OCI-LY1 (cell line): ENCODE measurements at regions not wholly inside any gene's neighbourhood (a gene's known extent, or its start where the extent isn't known, plus 50 kb on each side); places are given as distances from the start of the nearest gene placed in this dataset.

ENCODE experiments used
- H2AFZ ChIP-seq: fragments of 200-600 bp; sonication (generic), shearing (Covaris generic); 2 replicates; pipeline ENCODE4 v1.6.0; 2014; ENCODE audit warnings: antibody characterized with exemption, mild to moderate bottlenecking, low read length
- H3F3A ChIP-seq: fragments of 200-600 bp; sonication (generic), shearing (Covaris generic); 2 replicates; pipeline ENCODE4 v1.6.0; 2014; ENCODE audit warnings: mild to moderate bottlenecking, antibody characterized with exemption, low read length, moderate library complexity; ENCODE audit not compliant: insufficient read depth
- H3K27ac ChIP-seq: fragments of 200-600 bp; sonication (generic); 2 replicates; pipeline ENCODE4 v1.5.1; 2014; ENCODE audit warnings: low read length, mixed run types, mild to moderate bottlenecking, low read depth; ENCODE audit not compliant: poor library complexity, severe bottlenecking
- H3K27me3 ChIP-seq: fragments of 200-600 bp; sonication (generic); 2 replicates; pipeline ENCODE4 v1.6.0; 2014; ENCODE audit warnings: antibody characterized with exemption, mild to moderate bottlenecking, low read length, moderate library complexity; ENCODE audit not compliant: insufficient read depth
- H3K36me3 ChIP-seq: fragments of 200-600 bp; sonication (generic); 2 replicates; pipeline ENCODE4 v1.6.1; 2014; ENCODE audit warnings: mild to moderate bottlenecking, antibody characterized with exemption, low read length, moderate library complexity, mixed read lengths; ENCODE audit not compliant: insufficient read depth
- H3K4me1 ChIP-seq: fragments of 200-600 bp; sonication (generic); 2 replicates; pipeline ENCODE4 v1.5.1; 2014; ENCODE audit warnings: mild to moderate bottlenecking, low read length, moderate library complexity; ENCODE audit not compliant: insufficient read depth, severe bottlenecking
- H3K4me2 ChIP-seq: fragments of 200-600 bp; sonication (generic), shearing (Covaris generic); 2 replicates; pipeline ENCODE4 v1.6.1; 2014; ENCODE audit warnings: low read length
- H3K4me3 ChIP-seq: fragments of 200-600 bp; sonication (generic); 2 replicates; pipeline ENCODE4 v1.5.1; 2014; ENCODE audit warnings: low read length, low read depth, mild to moderate bottlenecking, mixed read lengths; ENCODE audit not compliant: poor library complexity, severe bottlenecking
- H3K79me2 ChIP-seq: fragments of 200-600 bp; shearing (Covaris generic); 2 replicates; pipeline ENCODE4 v1.6.1; 2016; ENCODE audit warnings: mixed run types, low read length, mixed read lengths; ENCODE audit not compliant: insufficient read depth
- H3K9ac ChIP-seq: fragments of 200-600 bp; sonication (generic), shearing (Covaris generic); 2 replicates; pipeline ENCODE4 v1.6.1; 2014; ENCODE audit warnings: mild to moderate bottlenecking, low read length, mixed read lengths
- H3K9me2 ChIP-seq: fragments of 200-600 bp; sonication (generic), shearing (Covaris generic); 2 replicates; pipeline ENCODE4 v1.6.1; 2014; ENCODE audit warnings: low read depth, mild to moderate bottlenecking, low read length, mixed read lengths
- H3K9me3 ChIP-seq: fragments of 200-600 bp; shearing (Covaris generic); 2 replicates; pipeline ENCODE4 v1.6.1; 2014; ENCODE audit warnings: low read length, mixed read lengths
- H4K20me1 ChIP-seq: fragments of 200-600 bp; sonication (generic), shearing (Covaris generic); 2 replicates; pipeline ENCODE4 v1.6.0; 2016; ENCODE audit warnings: mild to moderate bottlenecking, low read length; ENCODE audit not compliant: insufficient read depth
- EZH2 ChIP-seq: fragments of 200-600 bp; sonication (generic), shearing (Covaris generic); IDR thresholded peaks from 2 replicates; pipeline ENCODE4 v1.8.0; 2017; ENCODE audit warnings: borderline replicate concordance, mixed run types, mild to moderate bottlenecking, antibody characterized with exemption, low read length, moderate library complexity, mixed read lengths
- TF ChIP-seq, protein P1 (sequence below): fragments of 200-600 bp; sonication (generic), shearing (Covaris generic); IDR thresholded peaks from 2 replicates; pipeline ENCODE4 v1.5.1; 2017; ENCODE audit warnings: mild to moderate bottlenecking, antibody characterized with exemption, low read length, moderate library complexity, mixed read lengths

DNA sequence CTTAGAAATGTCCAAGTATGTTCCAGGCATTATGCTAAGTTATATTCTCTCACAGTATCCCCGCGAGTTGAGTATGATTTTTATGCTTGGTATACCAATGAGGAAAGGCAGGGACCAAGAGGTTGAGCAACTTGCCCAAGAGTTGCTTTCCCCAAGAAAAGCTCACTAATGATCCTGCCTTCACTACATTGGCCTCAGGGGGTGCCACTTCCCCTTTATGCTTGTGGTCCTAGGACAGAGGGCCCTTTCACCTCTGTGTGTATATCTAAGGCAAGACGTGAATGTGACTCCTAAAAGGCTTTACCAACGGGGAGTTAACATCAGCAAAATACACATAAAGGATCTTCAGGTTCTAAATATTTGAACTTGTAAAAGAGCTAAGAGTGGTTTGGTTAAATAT lies 164.4 kb upstream of the CPEB2 start:
- no peaks in the 10 kb centered on the region for H3K9me2 ChIP-seq

DNA sequence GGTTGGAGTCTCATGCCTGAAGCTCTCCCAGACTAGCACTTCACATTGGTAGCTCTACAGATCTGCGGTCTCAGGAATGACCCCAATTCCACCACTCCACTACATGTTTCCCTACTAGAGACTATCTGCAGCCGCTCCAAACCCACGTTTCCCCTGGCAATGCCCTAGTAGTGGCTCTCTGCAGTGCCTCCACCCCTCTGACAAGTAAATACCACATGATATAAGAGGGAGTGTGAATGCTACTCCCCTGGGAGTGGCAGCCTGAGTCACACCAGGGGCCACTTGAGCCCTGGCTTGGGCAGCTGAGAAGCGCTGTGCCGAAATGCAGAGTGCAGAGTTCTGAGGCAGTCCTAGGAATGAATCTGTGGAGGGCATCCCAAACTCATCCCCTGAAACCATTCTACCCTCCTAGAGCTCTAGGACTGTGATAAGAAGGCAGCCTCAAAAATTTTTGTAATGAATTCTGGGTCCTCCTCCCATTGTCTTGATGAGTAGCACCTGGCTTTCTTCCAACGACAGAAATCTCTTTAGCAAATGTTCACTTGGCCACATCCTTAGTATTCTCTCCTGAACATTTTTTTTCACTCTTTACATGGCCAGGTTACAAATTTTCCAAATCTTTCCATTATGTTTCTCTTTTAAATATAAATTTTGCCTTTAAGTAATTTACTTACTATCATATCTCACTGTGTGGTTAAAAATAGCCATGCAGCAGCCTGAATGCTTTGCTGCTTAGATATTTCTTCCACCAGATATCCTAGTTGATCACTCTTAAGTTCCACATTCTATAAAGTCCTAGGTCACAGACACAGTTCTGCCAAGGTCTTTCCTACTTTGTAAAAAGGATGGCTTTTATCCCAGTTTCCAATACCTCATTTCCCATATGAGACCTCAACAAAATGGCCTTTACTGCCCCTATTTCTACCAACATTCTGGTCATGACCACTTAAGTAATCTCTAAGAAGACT lies 160.2 kb upstream of the CPEB2 start:
- no peak overlapping the region for H3K4me2 ChIP-seq

More for the DNA sequence above, 164.4 kb upstream of the CPEB2 start:
- no peaks in the 10 kb centered on the region for H3K27me3 ChIP-seq
- no peaks in the 10 kb centered on the region for H3K4me1 ChIP-seq
- no peak overlapping the region for H3K9ac ChIP-seq
- no peaks in the 10 kb centered on the region for H3K36me3 ChIP-seq
- TF ChIP-seq, protein P1, sequence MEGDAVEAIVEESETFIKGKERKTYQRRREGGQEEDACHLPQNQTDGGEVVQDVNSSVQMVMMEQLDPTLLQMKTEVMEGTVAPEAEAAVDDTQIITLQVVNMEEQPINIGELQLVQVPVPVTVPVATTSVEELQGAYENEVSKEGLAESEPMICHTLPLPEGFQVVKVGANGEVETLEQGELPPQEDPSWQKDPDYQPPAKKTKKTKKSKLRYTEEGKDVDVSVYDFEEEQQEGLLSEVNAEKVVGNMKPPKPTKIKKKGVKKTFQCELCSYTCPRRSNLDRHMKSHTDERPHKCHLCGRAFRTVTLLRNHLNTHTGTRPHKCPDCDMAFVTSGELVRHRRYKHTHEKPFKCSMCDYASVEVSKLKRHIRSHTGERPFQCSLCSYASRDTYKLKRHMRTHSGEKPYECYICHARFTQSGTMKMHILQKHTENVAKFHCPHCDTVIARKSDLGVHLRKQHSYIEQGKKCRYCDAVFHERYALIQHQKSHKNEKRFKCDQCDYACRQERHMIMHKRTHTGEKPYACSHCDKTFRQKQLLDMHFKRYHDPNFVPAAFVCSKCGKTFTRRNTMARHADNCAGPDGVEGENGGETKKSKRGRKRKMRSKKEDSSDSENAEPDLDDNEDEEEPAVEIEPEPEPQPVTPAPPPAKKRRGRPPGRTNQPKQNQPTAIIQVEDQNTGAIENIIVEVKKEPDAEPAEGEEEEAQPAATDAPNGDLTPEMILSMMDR: no peak
- TF ChIP-seq EZH2: no peak
- H4K20me1 ChIP-seq: no peaks in the 10 kb centered on the region
- no peak overlapping the region for H3K4me2 ChIP-seq
- no peak overlapping the region for H3K4me3 ChIP-seq
- no peak overlapping the region for H2AFZ ChIP-seq
- no peak overlapping the region for H3K27ac ChIP-seq
- H3K9me3 ChIP-seq: no peaks in the 10 kb centered on the region
- no peaks in the 10 kb centered on the region for H3F3A ChIP-seq
- no peaks in the 10 kb centered on the region for H3K79me2 ChIP-seq

DNA sequence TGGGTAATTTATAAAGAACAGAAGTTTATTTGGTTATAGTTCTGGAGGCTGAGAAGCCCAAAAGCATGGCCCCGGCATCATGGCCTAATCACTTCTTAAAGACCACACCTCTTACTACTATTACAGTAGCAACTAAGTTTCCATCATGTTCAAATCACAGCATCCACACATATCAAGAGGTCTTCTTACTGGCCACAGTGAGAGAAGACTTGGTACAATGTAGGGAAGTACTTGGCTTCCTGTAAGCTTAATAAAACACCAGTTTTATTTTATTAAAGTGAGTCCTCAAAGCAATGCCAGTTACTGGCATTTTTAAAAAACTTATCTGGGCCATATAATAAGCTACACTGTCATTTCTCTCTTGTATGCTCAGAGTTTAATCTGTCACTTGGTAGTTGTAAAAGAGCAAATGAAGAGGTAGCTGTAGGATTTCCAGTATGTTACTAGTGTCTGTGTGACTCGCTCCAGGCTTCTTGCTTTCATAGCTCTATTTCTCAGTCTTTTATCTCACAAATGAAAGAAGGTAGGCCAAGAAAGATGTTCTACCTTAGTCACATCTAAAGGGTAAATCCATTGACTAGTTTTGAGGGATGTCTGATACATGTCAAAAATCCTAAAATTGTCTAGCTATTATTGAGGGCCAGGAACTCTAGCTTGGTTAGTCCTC lies 159.2 kb upstream of the CPEB2 start:
- TF ChIP-seq EZH2: no peak
- TF ChIP-seq, protein P1: no peak
- no peaks in the 10 kb centered on the region for H3K79me2 ChIP-seq

More for the DNA sequence above, 160.2 kb upstream of the CPEB2 start:
- Histone ChIP-seq H3K9me2 (no peaks in the 10 kb centered on the region), H3K36me3 (no peaks in the 10 kb centered on the region), H3K9me3 (no peaks in the 10 kb centered on the region), H3K79me2 (no peaks in the 10 kb centered on the region), H3K27ac (no peak overlapping the region), H2AFZ (no peak overlapping the region), H4K20me1 (no peaks in the 10 kb centered on the region), H3F3A (no peaks in the 10 kb centered on the region), H3K9ac (no peak overlapping the region), H3K4me3 (no peak overlapping the region), H3K4me1 (no peaks in the 10 kb centered on the region), H3K27me3 (no peaks in the 10 kb centered on the region)
- TF ChIP-seq, protein P1: no peak
- no peak for TF ChIP-seq EZH2

More for the DNA sequence above, 159.2 kb upstream of the CPEB2 start:
- no peaks in the 10 kb centered on the region for H3K27me3 ChIP-seq
- no peaks in the 10 kb centered on the region for H3K9me2 ChIP-seq
- no peak overlapping the region for H3K4me3 ChIP-seq
- no peaks in the 10 kb centered on the region for H3K4me1 ChIP-seq
- no peak overlapping the region for H3K9ac ChIP-seq
- H3K4me2 ChIP-seq: no peak overlapping the region
- no peaks in the 10 kb centered on the region for H3K9me3 ChIP-seq
- no peaks in the 10 kb centered on the region for H3K36me3 ChIP-seq
- H4K20me1 ChIP-seq: no peaks in the 10 kb centered on the region
- no peak overlapping the region for H3K27ac ChIP-seq
- no peaks in the 10 kb centered on the region for H3F3A ChIP-seq
- no peak overlapping the region for H2AFZ ChIP-seq
